ENCODE measurements at regions not wholly inside any gene's neighbourhood (a gene's known extent, or its start where the extent isn't known, plus 50 kb on each side); places are given as distances from the start of the nearest gene placed in this dataset.

GRCh38 chr11:29271616-29272015 lies 745.2 kb downstream of the KCNA4 start:
- no peak for DNase-seq
- Histone ChIP-seq H3K4me1 (ENCODE audit: control insufficient read depth, insufficient read depth, low read length) (no peaks in the 10 kb centered on the region), H3K36me3 (ENCODE audit: control insufficient read depth, insufficient read depth, low read length) (no peaks in the 10 kb centered on the region), H3K27ac (ENCODE audit: low read length) (no peak overlapping the region), H3K4me3 (ENCODE audit: low read length) (no peak overlapping the region), H3K27me3 (ENCODE audit: control insufficient read depth, insufficient read depth, low read length) (no peaks in the 10 kb centered on the region), H3K9me3 (replicated peaks; ENCODE audit: control insufficient read depth, low read depth, low read length) (no peaks in the 10 kb centered on the region)
- WGBS (ENCODE audit: insufficient coverage): no CpG with 5 or more reads among the region's 1 CpG

- H3K4me1 ChIP-seq (ENCODE audit: control insufficient read depth, insufficient read depth, low read length): no peaks in the 10 kb centered on the region
- no peaks in the 10 kb centered on the region for H3K36me3 ChIP-seq (ENCODE audit: control insufficient read depth, insufficient read depth, low read length)
- H3K9me3 ChIP-seq (replicated peaks; ENCODE audit: control insufficient read depth, low read depth, low read length): no peaks in the 10 kb centered on the region
- WGBS (ENCODE audit: insufficient coverage): no CpG with 5 or more reads among the region's 2 CpGs
- no peak overlapping the region for H3K4me3 ChIP-seq (ENCODE audit: low read length)
- H3K27me3 ChIP-seq (ENCODE audit: control insufficient read depth, insufficient read depth, low read length): no peaks in the 10 kb centered on the region
- H3K27ac ChIP-seq (ENCODE audit: low read length): no peak overlapping the region
- no peak for DNase-seq
Measured at GRCh38 chr11:29268733-29269132, 748.1 kb downstream of the KCNA4 start.

- Histone ChIP-seq H3K36me3 (ENCODE audit: control insufficient read depth, insufficient read depth, low read length) (no peaks in the 10 kb centered on the region), H3K4me1 (ENCODE audit: control insufficient read depth, insufficient read depth, low read length) (no peaks in the 10 kb centered on the region), H3K4me3 (ENCODE audit: low read length) (no peak overlapping the region), H3K27me3 (ENCODE audit: control insufficient read depth, insufficient read depth, low read length) (no peaks in the 10 kb centered on the region), H3K27ac (ENCODE audit: low read length) (no peak overlapping the region), H3K9me3 (replicated peaks; ENCODE audit: control insufficient read depth, low read depth, low read length) (no peaks in the 10 kb centered on the region)
- WGBS (ENCODE audit: insufficient coverage): 44% methylated on average over 1 of the region's 3 CpGs
- DNase-seq: no peak
Measured at GRCh38 chr11:29265792-29266191, 751.0 kb downstream of the KCNA4 start.

- Histone ChIP-seq H3K36me3 (ENCODE audit: control insufficient read depth, insufficient read depth, low read length) (no peaks in the 10 kb centered on the region), H3K4me1 (ENCODE audit: control insufficient read depth, insufficient read depth, low read length) (no peaks in the 10 kb centered on the region), H3K27ac (ENCODE audit: low read length) (no peak overlapping the region), H3K9me3 (replicated peaks; ENCODE audit: control insufficient read depth, low read depth, low read length) (no peaks in the 10 kb centered on the region), H3K27me3 (ENCODE audit: control insufficient read depth, insufficient read depth, low read length) (no peaks in the 10 kb centered on the region), H3K4me3 (ENCODE audit: low read length) (no peak overlapping the region)
- no peak for DNase-seq
Measured at GRCh38 chr11:29265381-29265780, 751.4 kb downstream of the KCNA4 start.

- Histone ChIP-seq H3K27me3 (ENCODE audit: control insufficient read depth, insufficient read depth, low read length) (no peaks in the 10 kb centered on the region), H3K4me3 (ENCODE audit: low read length) (no peak overlapping the region), H3K27ac (ENCODE audit: low read length) (no peak overlapping the region), H3K4me1 (ENCODE audit: control insufficient read depth, insufficient read depth, low read length) (no peaks in the 10 kb centered on the region), H3K9me3 (replicated peaks; ENCODE audit: control insufficient read depth, low read depth, low read length) (no peaks in the 10 kb centered on the region), H3K36me3 (ENCODE audit: control insufficient read depth, insufficient read depth, low read length) (no peaks in the 10 kb centered on the region)
- no peak for DNase-seq
- WGBS (ENCODE audit: insufficient coverage): 83% methylated on average over 1 of the region's 5 CpGs
Measured at GRCh38 chr11:29263971-29264682, 752.7 kb downstream of the KCNA4 start.

GRCh38 chr11:29261831-29262230 lies 755.0 kb downstream of the KCNA4 start:
- no peaks in the 10 kb centered on the region for H3K27me3 ChIP-seq (ENCODE audit: control insufficient read depth, insufficient read depth, low read length)

GRCh38 chr11:29260939-29261705 lies 755.7 kb downstream of the KCNA4 start:
- Histone ChIP-seq H3K4me3 (ENCODE audit: low read length) (no peak overlapping the region), H3K36me3 (ENCODE audit: control insufficient read depth, insufficient read depth, low read length) (no peaks in the 10 kb centered on the region), H3K27me3 (ENCODE audit: control insufficient read depth, insufficient read depth, low read length) (no peaks in the 10 kb centered on the region), H3K4me1 (ENCODE audit: control insufficient read depth, insufficient read depth, low read length) (no peaks in the 10 kb centered on the region), H3K27ac (ENCODE audit: low read length) (no peak overlapping the region), H3K9me3 (replicated peaks; ENCODE audit: control insufficient read depth, low read depth, low read length) (no peaks in the 10 kb centered on the region)
- WGBS (ENCODE audit: insufficient coverage): no CpG with 5 or more reads among the region's 3 CpGs
- no peak for DNase-seq

More at GRCh38 chr11:29261831-29262230, 755.0 kb downstream of the KCNA4 start:
- Histone ChIP-seq H3K27ac (ENCODE audit: low read length) (no peak overlapping the region), H3K36me3 (ENCODE audit: control insufficient read depth, insufficient read depth, low read length) (no peaks in the 10 kb centered on the region), H3K4me1 (ENCODE audit: control insufficient read depth, insufficient read depth, low read length) (no peaks in the 10 kb centered on the region), H3K4me3 (ENCODE audit: low read length) (no peak overlapping the region), H3K9me3 (replicated peaks; ENCODE audit: control insufficient read depth, low read depth, low read length) (no peaks in the 10 kb centered on the region)
- DNase-seq: no peak

- Histone ChIP-seq H3K27ac (ENCODE audit: low read length) (no peak overlapping the region), H3K4me3 (ENCODE audit: low read length) (no peak overlapping the region), H3K36me3 (ENCODE audit: control insufficient read depth, insufficient read depth, low read length) (no peaks in the 10 kb centered on the region), H3K4me1 (ENCODE audit: control insufficient read depth, insufficient read depth, low read length) (no peaks in the 10 kb centered on the region), H3K27me3 (ENCODE audit: control insufficient read depth, insufficient read depth, low read length) (no peaks in the 10 kb centered on the region), H3K9me3 (replicated peaks; ENCODE audit: control insufficient read depth, low read depth, low read length) (no peaks in the 10 kb centered on the region)
- WGBS (ENCODE audit: insufficient coverage): no CpG with 5 or more reads among the region's 3 CpGs
- DNase-seq: no peak
Measured at GRCh38 chr11:29258411-29258810, 758.4 kb downstream of the KCNA4 start.

- no CpG with 5 or more reads among the region's 1 CpG for WGBS (ENCODE audit: insufficient coverage)
- H3K9me3 ChIP-seq (replicated peaks; ENCODE audit: control insufficient read depth, low read depth, low read length): no peaks in the 10 kb centered on the region
- H3K36me3 ChIP-seq (ENCODE audit: control insufficient read depth, insufficient read depth, low read length): no peaks in the 10 kb centered on the region
- H3K4me3 ChIP-seq (ENCODE audit: low read length): no peak overlapping the region
- H3K27me3 ChIP-seq (ENCODE audit: control insufficient read depth, insufficient read depth, low read length): no peaks in the 10 kb centered on the region
- no peaks in the 10 kb centered on the region for H3K4me1 ChIP-seq (ENCODE audit: control insufficient read depth, insufficient read depth, low read length)
- no peak overlapping the region for H3K27ac ChIP-seq (ENCODE audit: low read length)
- no peak for DNase-seq
Measured at GRCh38 chr11:29256580-29256979, 760.2 kb downstream of the KCNA4 start.

- no peak overlapping the region for H3K4me3 ChIP-seq (ENCODE audit: low read length)
- no peaks in the 10 kb centered on the region for H3K27me3 ChIP-seq (ENCODE audit: control insufficient read depth, insufficient read depth, low read length)
- no CpG with 5 or more reads among the region's 2 CpGs for WGBS (ENCODE audit: insufficient coverage)
- no peaks in the 10 kb centered on the region for H3K36me3 ChIP-seq (ENCODE audit: control insufficient read depth, insufficient read depth, low read length)
- H3K27ac ChIP-seq (ENCODE audit: low read length): no peak overlapping the region
- DNase-seq: no peak
- H3K9me3 ChIP-seq (replicated peaks; ENCODE audit: control insufficient read depth, low read depth, low read length): no peaks in the 10 kb centered on the region
- no peaks in the 10 kb centered on the region for H3K4me1 ChIP-seq (ENCODE audit: control insufficient read depth, insufficient read depth, low read length)
Measured at GRCh38 chr11:29255401-29255800, 761.4 kb downstream of the KCNA4 start.
